GM21360 (cell line): ENCODE measurements at regions not wholly inside any gene's neighbourhood (a gene's known extent, or its start where the extent isn't known, plus 50 kb on each side); places are given as distances from the start of the nearest gene placed in this dataset.
"Not testable (repeated sequence)": the region's sequence is repeated elsewhere in the genome, so short reads cannot be mapped to it uniquely, and the experiment has no call there.

Source experiments
- ATAC-seq: cut with Tn5 transposase; IDR thresholded peaks from one replicate; pipeline ENCODE4 v1.9.1; 2021; ENCODE audit warnings: mild to moderate bottlenecking, moderate library complexity; ENCODE audit not compliant: unreplicated experiment

DNA sequence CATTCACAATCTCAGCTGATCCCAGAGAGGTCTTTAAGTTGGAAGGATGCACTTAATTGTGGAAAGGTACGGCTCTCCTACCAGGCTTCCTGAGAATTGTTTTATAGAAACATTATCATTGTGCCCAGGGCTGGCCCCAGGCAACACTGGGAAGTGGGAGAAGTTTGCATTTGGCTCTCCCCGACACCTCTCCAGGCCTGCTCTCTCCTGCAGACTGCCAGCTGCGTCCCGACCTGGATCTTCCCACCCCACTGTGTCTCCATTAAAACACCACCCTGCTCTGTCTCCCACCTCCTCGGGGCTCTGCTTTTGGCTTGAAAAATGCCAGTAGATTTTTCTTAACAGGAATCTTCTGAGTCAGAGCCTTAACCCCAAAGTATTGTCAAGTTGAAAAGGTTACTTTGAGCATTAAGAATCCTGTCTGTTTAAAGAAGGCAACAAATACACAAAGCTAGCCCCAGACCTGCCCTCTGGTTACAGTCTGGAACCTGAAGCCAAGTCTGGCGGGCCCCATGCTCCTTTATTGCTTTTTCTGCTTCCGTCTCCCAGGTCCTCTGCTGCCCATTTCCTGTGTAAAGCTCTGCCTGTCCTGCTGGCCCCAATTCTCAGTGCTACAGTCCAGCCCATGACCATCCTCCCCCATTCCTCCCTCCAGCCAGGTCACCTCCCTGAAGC lies 530.2 kb downstream of the SOX6 start:
- no peak for ATAC-seq

DNA sequence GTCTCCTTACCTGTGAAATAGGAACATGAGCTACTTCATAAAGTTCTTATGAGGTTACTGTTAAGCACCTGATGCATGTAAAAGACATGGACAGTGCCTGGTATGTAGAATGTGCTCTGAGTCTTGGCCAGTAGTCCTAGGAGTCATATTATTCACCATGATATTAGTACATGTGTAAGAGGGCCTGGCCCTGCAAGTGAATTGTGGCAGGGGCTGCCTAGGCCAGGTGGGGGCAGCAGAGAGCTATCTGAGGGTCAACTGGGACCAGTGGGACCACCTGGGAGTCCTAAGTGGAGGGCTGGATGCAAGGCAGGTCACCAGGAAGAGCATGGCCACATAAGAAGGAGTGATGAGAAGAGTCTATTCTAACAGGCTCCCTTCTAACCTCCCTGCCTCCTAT lies 529.5 kb downstream of the SOX6 start:
- peak; percentile 60 for ATAC-seq

DNA sequence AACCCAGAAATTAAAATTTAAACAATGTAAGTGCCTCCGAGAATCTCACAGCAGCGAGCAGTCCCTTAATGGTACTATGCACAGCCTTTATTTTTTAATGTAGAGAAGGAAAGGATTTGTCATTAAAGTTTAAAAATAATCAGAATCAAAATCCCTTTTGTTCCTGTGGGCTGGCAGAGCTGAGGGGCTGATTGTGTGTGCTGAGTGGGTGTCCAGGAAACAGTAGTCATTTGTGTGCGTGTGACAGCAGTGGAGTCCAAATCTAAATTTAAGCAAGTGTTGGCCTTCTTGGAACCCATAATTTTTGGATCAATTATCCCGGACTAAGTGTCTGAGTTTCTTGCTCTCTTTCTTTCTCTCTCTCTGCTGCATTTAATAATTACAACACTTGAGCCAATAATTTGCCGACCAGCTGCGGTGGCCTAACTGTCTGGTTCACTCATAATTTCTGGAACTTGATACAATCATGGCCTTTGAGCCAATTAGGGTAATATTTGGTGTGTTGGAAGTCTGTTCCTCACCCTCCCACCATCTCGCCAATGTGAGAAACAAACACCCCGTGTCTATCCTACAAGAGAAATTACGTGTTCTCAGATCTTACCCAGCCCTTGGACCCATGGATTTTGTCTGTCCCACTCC lies 528.0 kb downstream of the SOX6 start:
- no peak for ATAC-seq

DNA sequence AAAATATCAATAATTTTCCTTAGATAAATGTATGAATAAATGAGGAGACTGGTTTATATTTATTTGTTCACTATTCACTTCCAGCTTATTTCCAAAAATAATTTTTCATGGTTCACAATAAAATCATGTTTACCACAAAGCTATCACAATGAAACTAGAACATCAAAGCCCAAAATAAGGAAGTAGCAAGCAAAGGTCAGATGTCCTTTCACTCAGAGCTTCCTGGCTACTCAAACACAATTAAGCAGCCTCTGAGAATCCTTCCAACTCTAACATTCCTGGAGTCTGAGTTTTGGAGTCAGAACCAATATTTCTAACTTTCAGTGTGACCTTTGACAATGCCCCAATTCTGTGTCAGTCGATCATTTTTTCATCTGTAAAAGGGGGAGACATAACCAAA lies 527.0 kb downstream of the SOX6 start:
- ATAC-seq: no peak

DNA sequence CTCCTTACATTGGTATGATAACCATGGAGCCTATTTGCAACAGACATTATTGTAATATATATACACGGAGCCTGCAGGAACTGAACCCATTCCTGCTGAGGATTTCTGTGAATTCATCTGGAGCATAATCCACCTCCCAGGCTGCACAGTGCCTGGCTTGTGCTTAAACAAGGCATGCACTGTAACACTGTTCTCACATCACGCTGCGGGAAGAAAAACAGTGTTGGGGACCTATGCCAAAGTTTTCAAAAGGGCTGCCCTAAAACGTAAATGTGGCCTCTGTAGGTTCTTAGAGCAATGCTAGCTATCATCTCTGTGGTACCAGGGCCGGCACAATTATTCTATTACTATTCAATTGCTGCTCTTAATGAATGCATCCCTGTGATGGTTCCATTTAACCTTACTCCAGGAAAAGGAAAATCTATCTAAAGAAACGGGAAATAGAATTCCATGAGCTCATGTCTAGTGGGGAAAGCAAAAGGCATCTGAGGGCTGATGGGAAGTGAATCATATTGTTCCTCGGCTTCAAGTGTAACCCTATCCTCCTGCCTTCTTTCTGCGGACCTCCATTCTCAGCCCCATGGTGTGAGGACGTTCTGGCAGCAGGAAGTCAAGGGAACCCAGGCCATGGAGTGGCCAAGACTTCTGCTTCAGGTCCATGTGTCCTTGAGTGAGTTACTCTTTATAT lies 525.5 kb downstream of the SOX6 start:
- ATAC-seq: no peak

DNA sequence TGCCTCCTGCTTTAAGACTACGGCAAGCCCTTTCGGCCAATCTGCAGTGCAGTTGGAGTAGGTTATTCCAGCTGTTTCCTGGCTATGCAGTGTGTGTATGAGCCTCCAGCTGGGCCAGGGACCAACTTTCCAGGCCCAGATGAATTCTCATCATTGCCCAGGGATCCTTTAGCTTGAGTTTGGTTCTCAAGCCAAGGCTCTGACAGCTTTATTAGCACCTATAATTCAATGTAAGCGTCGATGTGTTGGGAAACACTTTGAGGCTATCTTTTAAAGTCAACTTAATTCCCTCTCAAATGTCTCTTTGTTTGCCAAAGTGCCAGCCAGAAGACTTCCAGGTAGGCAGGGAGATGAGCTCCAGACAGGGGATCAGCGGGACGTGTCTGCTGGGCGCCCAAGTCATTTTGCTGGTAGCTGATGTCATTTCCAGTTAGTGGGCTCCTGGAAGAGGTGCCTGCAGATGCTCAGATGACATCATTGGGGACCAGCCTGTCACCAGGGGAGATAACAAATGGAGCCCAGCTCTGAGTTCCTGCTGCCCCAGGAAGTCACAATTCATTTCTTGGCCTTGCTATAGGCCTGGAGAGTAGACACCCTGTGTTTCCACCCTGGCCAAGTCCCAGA lies 520.4 kb downstream of the SOX6 start:
- no peak for ATAC-seq

DNA sequence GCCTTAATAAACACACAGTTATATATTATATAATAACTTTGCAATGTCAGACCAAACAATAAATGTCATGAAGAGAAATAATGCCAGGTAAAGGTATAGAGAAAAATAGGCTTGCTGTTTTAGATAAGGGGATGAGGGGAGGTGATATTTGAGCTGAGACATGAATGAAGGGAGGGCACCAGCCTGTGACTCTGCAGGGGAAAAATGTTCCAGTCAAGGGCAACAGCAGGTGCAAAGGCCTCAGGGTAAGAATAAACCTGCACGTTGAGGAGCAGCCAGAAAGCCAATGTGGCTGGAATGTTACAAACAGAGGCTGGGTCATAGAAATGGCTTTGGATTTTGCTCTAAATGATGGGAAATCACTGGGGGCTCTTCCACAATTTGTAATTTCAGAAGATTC lies 519.6 kb downstream of the SOX6 start:
- no peak for ATAC-seq

DNA sequence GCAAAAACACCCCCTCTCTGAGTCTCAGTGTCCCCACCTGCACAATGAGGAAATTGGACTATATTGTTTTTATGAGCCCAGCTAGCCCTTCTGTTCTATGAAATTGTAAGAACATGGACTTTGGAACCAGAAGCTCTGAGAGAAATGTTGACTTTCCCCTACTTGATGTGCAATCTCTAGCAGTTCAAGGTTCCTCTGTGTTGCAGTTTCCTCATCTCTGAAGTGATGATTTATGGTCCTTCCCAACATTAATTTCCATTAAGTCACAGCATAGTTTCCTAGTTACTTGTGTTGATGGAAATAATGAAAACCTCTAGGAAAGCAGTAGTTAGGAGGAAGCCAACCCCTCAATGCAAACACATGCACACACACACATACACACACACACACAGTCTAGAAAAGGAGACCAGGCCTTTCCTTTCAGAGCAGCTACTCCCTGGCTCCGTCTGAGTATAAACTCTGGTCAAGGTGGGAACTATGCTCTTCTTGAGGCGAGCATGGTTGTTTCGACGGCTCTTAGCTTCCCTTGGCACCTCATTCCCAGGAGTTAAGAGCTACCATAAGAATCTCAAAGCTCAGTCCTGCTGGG lies 518.4 kb downstream of the SOX6 start:
- ATAC-seq: no peak

DNA sequence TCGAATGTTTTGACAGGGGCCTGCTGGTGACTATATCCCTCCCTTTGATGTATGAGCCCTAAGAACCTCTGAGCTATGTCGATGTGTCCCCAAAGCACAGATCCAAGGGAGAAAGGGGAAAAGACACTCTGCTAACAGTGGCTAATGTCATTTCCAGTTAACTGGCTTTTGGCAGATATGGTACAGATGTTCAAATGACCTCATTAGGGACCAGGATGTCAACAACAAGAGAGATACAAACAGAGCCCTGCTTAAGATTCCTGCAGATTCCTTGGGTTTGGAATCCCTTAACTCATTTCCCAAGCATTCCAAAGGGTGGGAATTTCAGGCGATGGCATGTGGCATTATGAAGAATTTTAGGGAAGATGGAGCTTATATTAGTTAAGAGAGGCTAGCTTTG lies 517.3 kb downstream of the SOX6 start:
- ATAC-seq: no peak

DNA sequence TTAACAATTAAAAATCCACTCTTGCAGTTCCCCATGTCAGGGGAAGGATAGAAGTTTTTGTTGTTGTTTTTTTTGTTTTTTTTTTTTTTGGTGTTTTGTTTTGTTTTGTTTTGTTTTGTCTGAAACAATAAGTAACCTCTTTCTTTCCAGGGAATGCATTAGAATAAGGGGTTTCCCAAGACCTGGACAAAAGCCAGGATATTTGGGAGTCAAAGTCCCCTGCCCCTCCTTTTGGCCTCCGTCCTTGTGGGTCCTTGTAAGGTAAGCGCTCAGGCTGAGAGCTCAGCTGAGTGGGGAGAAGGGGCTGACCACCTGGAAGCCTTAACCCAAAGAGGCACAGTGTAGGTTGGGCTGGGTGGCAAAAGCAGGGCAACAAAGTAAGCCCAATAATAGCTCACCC lies 515.4 kb downstream of the SOX6 start:
- ATAC-seq: no peak

DNA sequence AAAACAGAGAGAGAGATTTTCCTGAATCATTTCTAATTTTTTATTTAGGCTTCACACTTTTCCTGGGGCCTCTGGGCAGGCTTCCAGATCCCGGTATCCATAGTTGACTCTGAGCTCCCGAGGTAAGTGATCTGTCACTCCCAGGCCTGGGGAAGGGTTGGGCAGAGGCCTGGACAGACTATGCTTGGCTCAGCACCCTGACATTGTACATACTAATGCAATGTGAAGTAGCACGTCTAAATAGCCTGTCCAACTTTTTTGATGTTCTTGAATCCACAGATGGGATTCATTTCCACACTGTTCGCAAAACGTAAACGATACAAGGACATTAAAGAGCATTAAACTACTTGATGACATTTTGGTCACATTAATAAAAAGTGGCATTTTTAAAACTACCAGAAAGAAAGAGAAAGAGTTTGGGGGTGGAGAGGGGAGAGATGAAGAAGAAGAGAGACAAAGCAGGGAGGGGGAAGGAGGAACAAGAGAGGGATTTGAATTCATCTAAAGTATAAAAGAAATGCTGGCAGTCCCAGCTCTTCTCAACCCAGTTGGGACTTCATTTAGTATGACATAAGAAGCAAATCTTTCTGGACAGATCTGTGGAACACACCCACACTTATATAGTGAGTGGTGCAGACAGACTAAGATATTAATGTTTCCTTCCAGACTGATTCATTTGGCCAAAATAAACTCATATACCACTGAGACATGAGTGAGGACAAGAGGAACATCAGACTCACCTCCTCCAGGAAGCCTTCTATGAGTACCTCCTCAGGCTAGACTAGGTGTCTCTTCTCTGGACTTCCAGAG lies 514.2 kb downstream of the SOX6 start:
- ATAC-seq: no peak

DNA sequence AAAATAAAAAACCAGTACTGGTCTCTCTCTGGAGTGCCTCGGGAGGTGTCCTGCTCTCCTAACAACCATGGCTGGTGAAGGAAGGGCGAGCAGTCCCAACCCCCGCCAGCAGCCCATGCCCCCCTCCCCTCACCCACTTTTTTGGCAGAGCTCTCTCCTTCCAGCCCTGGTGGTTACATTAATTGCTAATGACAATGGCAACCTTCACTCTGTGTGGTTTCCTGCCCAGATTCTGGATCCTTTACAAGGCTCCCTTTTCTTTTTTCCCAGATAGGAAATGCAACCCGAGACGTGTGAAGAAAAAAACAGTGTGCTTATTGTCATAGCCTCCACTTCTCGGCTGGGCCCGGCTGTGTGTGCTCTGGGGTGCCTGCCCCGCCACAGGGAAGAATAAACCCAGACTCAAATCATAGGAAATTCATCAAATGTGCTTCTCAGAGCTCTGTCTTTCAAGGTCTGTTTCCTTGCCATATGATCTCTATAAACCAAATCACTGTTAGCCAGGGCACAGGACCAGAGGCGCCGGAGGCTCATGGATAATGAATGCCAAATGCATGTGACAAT lies 513.0 kb downstream of the SOX6 start:
- ATAC-seq: no peak

DNA sequence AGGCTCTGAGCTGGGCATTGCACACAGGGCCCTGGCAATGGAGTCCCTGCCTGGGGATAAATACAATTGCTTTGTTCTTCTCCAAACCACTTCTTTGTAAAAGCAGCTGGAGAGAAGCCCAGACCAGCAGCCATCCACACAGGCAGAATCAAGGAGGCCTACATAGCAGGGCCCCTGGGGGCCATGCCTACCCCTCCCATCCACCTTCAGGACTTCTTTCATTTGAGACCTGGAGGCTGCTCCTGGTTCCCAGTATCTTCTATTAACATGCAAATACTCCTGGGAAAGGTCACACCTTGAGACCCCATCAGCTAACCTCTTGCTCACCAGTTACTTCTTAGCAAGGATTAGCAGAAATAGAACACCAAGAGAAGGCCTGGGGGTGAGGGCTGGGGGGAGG lies 511.1 kb downstream of the SOX6 start:
- ATAC-seq: no peak

DNA sequence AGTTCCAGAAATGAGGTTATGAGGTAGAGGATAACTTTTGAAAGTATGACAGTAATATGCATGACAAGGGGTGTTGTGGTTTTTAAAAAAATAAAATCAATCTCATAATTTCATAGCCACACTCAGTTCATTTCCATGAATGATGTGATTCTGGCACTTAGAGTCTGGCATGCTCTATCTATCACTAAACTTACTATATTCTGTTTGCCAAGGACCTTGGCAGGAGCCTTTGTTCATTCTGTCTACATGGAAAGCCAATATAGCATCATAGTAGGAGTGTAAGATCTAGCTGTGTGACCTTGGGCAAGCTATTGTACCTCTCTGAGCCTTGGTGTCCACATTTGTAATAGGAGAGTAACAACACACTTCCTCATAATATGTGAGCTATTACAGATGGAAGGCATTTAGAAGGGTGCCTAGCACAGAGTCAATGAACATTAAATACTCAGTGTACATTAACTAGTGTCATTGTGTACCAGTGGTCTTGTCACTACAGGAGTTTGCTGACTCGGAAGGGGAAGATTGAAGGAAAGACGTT lies 507.6 kb downstream of the SOX6 start:
- no peak for ATAC-seq

DNA sequence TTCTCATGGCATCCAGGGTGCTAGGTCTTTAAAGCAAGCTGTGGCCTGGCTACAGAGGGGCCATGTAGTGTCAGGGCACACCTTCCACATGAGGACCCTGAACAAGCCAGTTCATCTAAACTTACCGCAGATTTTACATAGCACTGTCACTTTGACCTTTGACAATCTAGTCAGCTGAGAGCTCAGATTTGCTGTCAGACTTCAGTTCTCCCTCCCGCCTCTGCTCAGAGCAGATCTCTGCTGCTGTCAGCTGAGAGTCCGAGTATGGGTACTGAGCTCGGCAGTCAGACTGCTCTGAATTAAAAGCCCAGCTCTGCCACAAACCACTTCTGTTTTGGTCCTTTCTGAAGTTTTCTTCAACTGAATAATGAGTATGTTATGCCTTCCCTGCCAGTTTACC lies 507.1 kb downstream of the SOX6 start:
- no peak for ATAC-seq

DNA sequence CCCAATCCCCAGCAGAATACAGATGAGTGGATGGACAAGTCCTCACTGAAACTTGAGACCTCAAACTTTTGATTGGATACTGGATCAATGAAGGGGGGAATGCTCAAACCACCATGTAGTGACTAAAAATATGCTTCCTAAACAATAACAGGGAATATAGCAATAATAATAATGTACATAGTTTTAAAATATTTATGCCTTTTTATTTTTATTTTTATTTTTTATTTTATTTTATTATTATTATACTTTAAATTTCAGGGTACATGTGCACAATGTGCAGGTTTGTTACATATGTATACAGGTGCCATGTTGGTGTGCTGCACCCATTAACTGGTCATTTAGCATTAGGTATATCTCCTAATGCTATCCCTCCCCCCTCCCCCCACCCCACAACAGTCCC lies 506.0 kb downstream of the SOX6 start:
- ATAC-seq: not testable (repeated sequence)

DNA sequence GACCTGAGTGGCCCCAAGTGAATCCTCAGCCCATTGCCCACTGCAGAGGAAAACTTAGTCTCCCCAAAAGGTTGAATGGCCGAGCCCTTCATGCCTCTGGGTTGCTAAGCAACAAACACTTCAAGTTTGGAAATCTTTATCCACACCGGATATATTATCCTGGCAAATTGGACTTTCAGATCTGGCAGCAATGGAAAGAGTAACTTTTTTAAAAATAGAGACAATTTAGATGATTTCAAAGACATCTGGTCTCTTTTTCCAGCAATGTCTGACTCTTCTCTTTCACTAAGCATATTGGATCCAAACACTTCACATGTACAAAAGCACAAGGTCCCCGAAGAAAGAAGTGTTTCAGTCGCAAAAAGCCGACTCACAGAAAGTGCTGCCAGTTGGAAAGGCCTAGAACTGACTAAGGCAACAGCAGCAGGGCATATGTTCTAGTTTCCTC lies 505.3 kb downstream of the SOX6 start:
- ATAC-seq: no peak

DNA sequence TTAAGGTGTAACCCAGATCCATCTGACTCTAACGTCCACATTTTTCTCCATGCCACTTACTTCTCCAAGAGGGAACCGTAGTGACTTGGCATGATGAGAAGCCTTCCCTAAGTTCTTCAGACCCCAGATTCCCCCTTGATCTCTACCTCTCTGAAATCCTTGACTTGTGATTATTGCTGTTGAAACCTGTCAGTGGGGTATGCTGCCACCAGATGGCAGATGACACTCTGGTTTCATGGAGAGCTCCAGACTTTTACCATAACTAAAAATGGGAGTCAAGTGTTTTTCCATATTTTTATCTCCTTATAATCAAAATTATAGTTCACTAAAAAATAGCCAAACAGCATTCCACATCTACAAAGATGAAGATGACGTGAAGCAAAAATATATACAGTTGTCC lies 504.2 kb downstream of the SOX6 start:
- no peak for ATAC-seq

DNA sequence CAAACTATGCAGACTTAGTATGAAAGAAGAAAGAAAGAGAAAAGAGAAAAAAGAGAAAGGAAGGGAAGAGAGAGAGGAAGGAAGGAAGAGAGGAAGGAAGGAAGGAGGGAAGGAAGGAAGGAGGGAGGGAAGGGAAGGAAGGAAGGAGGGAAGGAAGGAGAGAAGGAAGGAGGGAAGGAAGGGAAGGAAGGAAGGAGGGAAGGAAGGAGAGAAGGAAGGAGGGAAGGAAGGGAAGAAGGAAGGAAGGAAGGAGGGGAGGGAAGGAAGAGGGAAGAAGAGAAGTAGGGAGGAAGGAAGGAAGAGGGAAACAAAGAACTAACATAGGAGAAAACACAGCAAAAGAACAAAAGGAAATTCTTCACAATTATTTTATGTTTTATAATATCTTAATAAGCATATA lies 502.1 kb downstream of the SOX6 start:
- no peak for ATAC-seq

DNA sequence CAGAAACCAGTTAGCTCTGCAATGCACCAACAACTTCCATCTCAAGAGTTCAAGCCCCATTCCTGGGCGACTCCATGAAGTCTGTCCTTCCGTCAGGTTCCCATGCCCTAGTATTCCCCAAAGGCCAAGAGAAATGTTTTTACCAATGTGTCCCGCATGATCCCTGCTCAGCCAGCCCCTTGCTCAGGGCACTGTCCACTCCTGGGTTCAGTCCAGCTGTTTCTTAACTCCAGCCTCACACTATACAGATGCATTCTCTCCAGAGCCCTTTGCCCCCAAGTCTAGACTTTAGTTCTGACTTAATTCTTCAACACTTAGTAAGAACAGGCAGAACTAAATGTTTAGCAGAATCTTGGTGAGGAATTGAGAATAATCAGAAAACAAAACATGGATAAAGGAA lies 497.5 kb downstream of the SOX6 start:
- no peak for ATAC-seq
